HepG2 (cell line): ENCODE measurements at regions not wholly inside any gene's neighbourhood (a gene's known extent, or its start where the extent isn't known, plus 50 kb on each side); places are given as distances from the start of the nearest gene placed in this dataset.

ENCODE experiments used
- ATAC-seq: fragments of 200-7000 bp; cut with Tn5 transposase; 3 replicates; pipeline ENCODE4 v1.9.1; 2020; ENCODE audit warnings: mild to moderate bottlenecking, moderate library complexity
- BruUV-seq: library from RNA; stranded (reverse); fragments of 400-500 nt; replicated peaks from 2 replicates; lab custom pipeline; 2021; lab: Mats Ljungman, UMichigan
- CTCF ChIA-PET: fragments of 300-600 bp; formaldehyde crosslinking; extraction: SDS; loops from one replicate; lab custom pipeline; 2021; ENCODE audit warnings: low total read pairs, inconsistent platforms, low intra/inter-chr PET ratio; lab: Yijun Ruan, JAX
- POLR2A ChIA-PET: fragments of 350-600 bp; sonication (Branson Sonifier 250); formaldehyde crosslinking; loops from one replicate; lab custom pipeline; 2020; ENCODE audit warnings: antibody characterized with exemption, inconsistent platforms; lab: Yijun Ruan, JAX
- DNase-seq: peaks from one replicate; pipeline ENCODE4 v3.0.0-alpha.2; 2015; ENCODE audit warnings: low spot score
- FAIRE-seq: peaks from 3 replicates; lab custom pipeline; 2011; peaks lifted over from hg19 to GRCh38; lab: Jason Lieb, UNC
- H2AFZ ChIP-seq: one replicate; pipeline ENCODE4 v1.6.1; 2011; ENCODE audit warnings: low read length, inconsistent platforms
- H3K27ac ChIP-seq: fragments of 300-600 bp; 3 replicates; pipeline ENCODE4 v1.8.0; 2011; ENCODE audit warnings: mixed run types, mild to moderate bottlenecking, mixed read lengths, low read length, inconsistent platforms; ENCODE audit not compliant: insufficient read depth; ENCODE audit errors: extremely low read length
- H3K27me3 ChIP-seq, 2 experiments: fragments of 200-600 bp in 1 of 2; 2 replicates in 1 of 2; 3 replicates in 1 of 2; pipeline versions ENCODE4 v1.6.0 to v1.8.0; 2011; ENCODE audit warnings: low read length in 2 of 2, mild to moderate bottlenecking in 2 of 2, moderate library complexity in 2 of 2, inconsistent platforms in 1 of 2; ENCODE audit not compliant: insufficient read depth in 2 of 2, control insufficient read depth in 1 of 2
- H3K36me3 ChIP-seq, 2 experiments: fragments of 200-600 bp in 1 of 2; replicated peaks in 1 of 2; 2 replicates in 1 of 2; 3 replicates in 1 of 2; pipeline versions ENCODE4 v1.5.1 to v1.8.0; 2011; ENCODE audit warnings: low read length in 2 of 2, inconsistent platforms in 1 of 2; ENCODE audit not compliant: insufficient read depth in 2 of 2, control insufficient read depth in 1 of 2
- H3K4me1 ChIP-seq: 2 replicates; pipeline ENCODE4 v1.5.1; 2012; ENCODE audit warnings: low read length, inconsistent platforms; ENCODE audit not compliant: insufficient read depth
- H3K4me2 ChIP-seq: 2 replicates; pipeline ENCODE4 v1.6.0; 2011; ENCODE audit warnings: low read depth, low read length, inconsistent platforms
- H3K4me3 ChIP-seq, 3 experiments: fragments of 200-600 bp in 1 of 3; sonication (generic), shearing (Covaris generic) in 1 of 3; replicated peaks in 1 of 3; 2 replicates each; pipeline ENCODE4 v1.5.1; 2011 to 2016; ENCODE audit warnings: low read length in 3 of 3, inconsistent platforms in 2 of 3, low read depth in 2 of 3, mild to moderate bottlenecking in 2 of 3, control low read depth in 1 of 3, mixed read lengths in 1 of 3; ENCODE audit not compliant: insufficient read depth in 1 of 3
- H3K79me2 ChIP-seq: one replicate; pipeline ENCODE4 v1.6.1; 2011; ENCODE audit warnings: low read length, inconsistent platforms; ENCODE audit not compliant: insufficient read depth
- H3K9ac ChIP-seq: 2 replicates; pipeline ENCODE4 v1.6.0; 2011; ENCODE audit warnings: mild to moderate bottlenecking, low read depth, low read length, inconsistent platforms; ENCODE audit not compliant: insufficient read depth
- H3K9me3 ChIP-seq: 2 replicates; pipeline ENCODE4 v1.5.1; 2012; ENCODE audit warnings: mild to moderate bottlenecking, low read length
- H4K20me1 ChIP-seq: 2 replicates; pipeline ENCODE4 v1.6.0; 2011; ENCODE audit warnings: inconsistent platforms, mild to moderate bottlenecking, low read length, moderate library complexity; ENCODE audit not compliant: insufficient read depth
- ARNTL ChIP-seq: sonication (generic); formaldehyde crosslinking; IDR thresholded peaks from 2 replicates; pipeline ENCODE4 v1.4.0; 2020; ENCODE audit warnings: mild to moderate bottlenecking, missing genetic modification reagents
- CBX5 ChIP-seq: sonication (generic); formaldehyde crosslinking; IDR thresholded peaks from 2 replicates; pipeline ENCODE4 v1.4.0; 2020; ENCODE audit warnings: missing genetic modification reagents, borderline replicate concordance
- FOXM1 ChIP-seq: sonication (generic); formaldehyde crosslinking; IDR thresholded peaks from 2 replicates; pipeline ENCODE4 v1.5.0; 2020; ENCODE audit warnings: missing genetic modification reagents
- FOXO1 ChIP-seq: sonication (generic); formaldehyde crosslinking; IDR thresholded peaks from 2 replicates; pipeline ENCODE4 v1.4.0; 2020; ENCODE audit warnings: missing genetic modification reagents
- KDM5B ChIP-seq: sonication (generic); formaldehyde crosslinking; IDR thresholded peaks from 2 replicates; pipeline ENCODE4 v1.4.0; 2020; ENCODE audit warnings: missing genetic modification reagents, mild to moderate bottlenecking, borderline replicate concordance
- MIER3 ChIP-seq: IDR thresholded peaks from 2 replicates; pipeline ENCODE4 v1.6.1; 2016; ENCODE audit warnings: missing compliant biosample characterization, borderline replicate concordance
- MTA1 ChIP-seq: sonication (generic); formaldehyde crosslinking; IDR thresholded peaks from 2 replicates; pipeline ENCODE4 v1.4.0; 2020; ENCODE audit warnings: missing genetic modification reagents, mild to moderate bottlenecking, borderline replicate concordance
- MYNN ChIP-seq: sonication (generic); formaldehyde crosslinking; IDR thresholded peaks from 2 replicates; pipeline ENCODE4 v1.4.0; 2020; ENCODE audit warnings: mild to moderate bottlenecking, low read depth, missing genetic modification reagents
- MZF1 ChIP-seq: sonication (generic); formaldehyde crosslinking; IDR thresholded peaks from 2 replicates; pipeline ENCODE4 v1.8.1; 2023; ENCODE audit warnings: mild to moderate bottlenecking, missing genetic modification reagents, borderline replicate concordance
- SP4 ChIP-seq: sonication (generic); formaldehyde crosslinking; IDR thresholded peaks from 2 replicates; pipeline ENCODE4 v1.8.1; 2023; ENCODE audit warnings: mild to moderate bottlenecking, missing genetic modification reagents
- ZNF17 ChIP-seq: sonication (generic); formaldehyde crosslinking; IDR thresholded peaks from 2 replicates; pipeline ENCODE4 v1.5.0; 2020; ENCODE audit warnings: mild to moderate bottlenecking, missing genetic modification reagents
- ZNF232 ChIP-seq: sonication (generic); formaldehyde crosslinking; IDR thresholded peaks from 2 replicates; pipeline ENCODE4 v1.4.0; 2020; ENCODE audit warnings: missing genetic modification reagents, borderline replicate concordance
- ZSCAN25 ChIP-seq: sonication (generic); formaldehyde crosslinking; IDR thresholded peaks from 2 replicates; pipeline ENCODE4 v1.8.0; 2022; ENCODE audit warnings: mild to moderate bottlenecking, missing genetic modification reagents
- WGBS: methylation state at CpG from one replicate; pipeline ENCODE4 v1.1.6; 2017; ENCODE audit warnings: low lambda C conversion rate; 5-methylcytosine and 5-hydroxymethylcytosine counted together
- in situ Hi-C: cut with HindIII; loops from 2 replicates; pipeline ENCODE4 v1.10.0; 2017; ENCODE audit warnings: low pct_unique_long_range_greater_than_20kb; ENCODE audit not compliant: extremely low pct_ligation_motif_present
- intact Hi-C: fragments of 100-400 bp; cut with micrococcal nuclease; formaldehyde crosslinking; loops from one replicate; pipeline ENCODE4 v1.10.0; 2022; ENCODE audit not compliant: unreplicated experiment
- TF ChIP-seq, protein P1 (sequence below): IDR thresholded peaks from 2 replicates; pipeline ENCODE4 v1.6.1; 2016; ENCODE audit warnings: missing biosample characterization, missing genetic modification reagents, low read depth
- TF ChIP-seq, protein P2 (sequence below): IDR thresholded peaks from 2 replicates; pipeline ENCODE4 v1.6.1; 2016; ENCODE audit warnings: missing genetic modification reagents, missing compliant biosample characterization
- TF ChIP-seq, protein P3 (sequence below): sonication (generic); formaldehyde crosslinking; IDR thresholded peaks from 2 replicates; pipeline ENCODE4 v1.4.0; 2020; ENCODE audit warnings: missing genetic modification reagents, mild to moderate bottlenecking, borderline replicate concordance

DNA sequence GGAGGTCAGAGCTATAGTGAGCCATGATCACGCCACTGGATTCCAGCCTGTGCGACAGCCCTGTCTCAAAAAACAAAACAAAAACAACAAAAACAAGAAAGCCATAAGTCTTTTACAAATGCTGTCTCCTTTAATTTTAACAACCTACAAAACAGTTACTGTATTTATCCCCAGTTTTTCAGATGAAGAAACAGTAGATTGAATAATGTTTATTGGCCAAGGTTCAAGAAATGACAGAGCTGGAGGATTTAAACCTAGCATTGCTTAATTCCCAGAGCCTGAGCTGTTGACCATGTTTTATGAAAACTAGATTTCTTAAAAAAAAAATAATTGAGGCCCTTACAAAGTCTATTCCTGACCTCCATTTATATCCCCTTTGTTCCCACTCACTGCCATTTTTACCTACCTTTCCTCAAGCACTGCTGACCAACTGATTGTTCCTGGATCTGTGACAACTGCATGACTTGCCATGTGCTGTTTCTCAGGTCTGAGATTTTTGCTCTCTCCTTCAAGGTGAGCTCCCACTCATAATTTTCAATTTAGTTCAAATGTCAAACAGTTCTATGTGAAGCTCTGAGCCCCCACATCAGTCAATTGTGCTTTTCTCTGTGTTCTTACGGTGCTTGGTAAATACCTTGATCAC, 140.8 kb downstream of the CHRM3 start (continued):
- no peak for TF ChIP-seq ZSCAN25 (CRISPR knock-in tag)

DNA sequence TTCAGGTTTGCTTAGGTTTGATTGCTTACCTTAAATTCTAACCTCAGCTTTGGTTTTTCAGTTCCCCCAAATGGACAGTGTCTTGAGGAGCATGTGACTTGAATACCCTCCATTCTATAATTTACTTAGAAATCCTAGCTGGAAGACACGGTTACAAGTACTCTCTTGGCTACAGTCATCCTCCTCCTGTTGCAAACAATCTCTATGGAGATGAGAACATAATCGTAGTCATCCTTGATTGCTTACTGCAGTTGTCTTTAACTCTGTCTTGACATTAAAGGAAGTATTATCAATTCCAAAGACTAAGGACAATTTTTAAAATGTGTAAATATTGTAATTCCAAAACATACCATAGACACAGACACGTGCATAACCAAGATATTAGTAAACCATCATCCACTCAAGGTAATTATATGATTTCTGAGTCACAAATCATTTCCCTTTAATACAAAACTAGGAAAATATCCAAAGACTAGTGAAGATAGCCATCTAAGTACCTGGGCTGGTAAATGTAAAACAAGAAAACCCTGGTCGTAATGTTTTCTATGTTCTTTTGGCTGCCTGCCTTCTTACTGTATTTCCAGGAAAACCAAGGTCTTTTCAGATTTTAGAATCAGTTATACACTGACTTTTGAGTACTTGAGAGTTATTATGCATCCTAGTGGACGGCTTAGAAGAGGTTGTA, 149.9 kb downstream of the CHRM3 start:
- H3K36me3 ChIP-seq, result no peaks in the 10 kb centered on the region
- intact Hi-C loops, result no loop called here
- ChIA-PET POLR2A (no interaction called here), CTCF (no interaction called here)
- no TSS peak for BruUV-seq
- TF ChIP-seq, protein P1, sequence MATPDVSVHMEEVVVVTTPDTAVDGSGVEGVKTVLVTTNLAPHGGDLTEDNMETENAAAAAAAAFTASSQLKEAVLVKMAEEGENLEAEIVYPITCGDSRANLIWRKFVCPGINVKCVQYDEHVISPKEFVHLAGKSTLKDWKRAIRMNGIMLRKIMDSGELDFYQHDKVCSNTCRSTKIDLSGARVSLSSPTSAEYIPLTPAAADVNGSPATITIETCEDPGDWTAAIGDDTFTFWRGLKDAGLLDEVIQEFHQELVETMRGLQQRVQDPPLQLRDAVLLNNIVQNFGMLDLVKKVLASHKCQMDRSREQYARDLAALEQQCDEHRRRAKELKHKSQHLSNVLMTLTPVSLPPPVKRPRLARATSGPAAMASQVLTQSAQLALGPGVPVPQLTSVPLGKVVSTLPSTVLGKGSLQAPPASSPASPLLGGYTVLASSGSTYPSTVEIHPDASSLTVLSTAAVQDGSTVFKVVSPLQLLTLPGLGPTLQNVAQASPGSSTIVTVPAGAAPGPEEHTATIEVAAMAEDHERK, result no peak
- TF ChIP-seq MTA1 (CRISPR knock-in tag), result no peak
- no peak for TF ChIP-seq KDM5B (CRISPR knock-in tag)
- TF ChIP-seq MYNN (CRISPR knock-in tag), result no peak
- TF ChIP-seq, protein P2, sequence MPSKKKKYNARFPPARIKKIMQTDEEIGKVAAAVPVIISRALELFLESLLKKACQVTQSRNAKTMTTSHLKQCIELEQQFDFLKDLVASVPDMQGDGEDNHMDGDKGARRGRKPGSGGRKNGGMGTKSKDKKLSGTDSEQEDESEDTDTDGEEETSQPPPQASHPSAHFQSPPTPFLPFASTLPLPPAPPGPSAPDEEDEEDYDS (CRISPR knock-in tag), result no peak
- TF ChIP-seq ZNF232 (CRISPR knock-in tag), result no peak
- TF ChIP-seq MZF1 (CRISPR knock-in tag), result no peak
- no peak for TF ChIP-seq ZNF17 (CRISPR knock-in tag)
- no peak for TF ChIP-seq CBX5 (CRISPR knock-in tag)
- TF ChIP-seq, protein P3, sequence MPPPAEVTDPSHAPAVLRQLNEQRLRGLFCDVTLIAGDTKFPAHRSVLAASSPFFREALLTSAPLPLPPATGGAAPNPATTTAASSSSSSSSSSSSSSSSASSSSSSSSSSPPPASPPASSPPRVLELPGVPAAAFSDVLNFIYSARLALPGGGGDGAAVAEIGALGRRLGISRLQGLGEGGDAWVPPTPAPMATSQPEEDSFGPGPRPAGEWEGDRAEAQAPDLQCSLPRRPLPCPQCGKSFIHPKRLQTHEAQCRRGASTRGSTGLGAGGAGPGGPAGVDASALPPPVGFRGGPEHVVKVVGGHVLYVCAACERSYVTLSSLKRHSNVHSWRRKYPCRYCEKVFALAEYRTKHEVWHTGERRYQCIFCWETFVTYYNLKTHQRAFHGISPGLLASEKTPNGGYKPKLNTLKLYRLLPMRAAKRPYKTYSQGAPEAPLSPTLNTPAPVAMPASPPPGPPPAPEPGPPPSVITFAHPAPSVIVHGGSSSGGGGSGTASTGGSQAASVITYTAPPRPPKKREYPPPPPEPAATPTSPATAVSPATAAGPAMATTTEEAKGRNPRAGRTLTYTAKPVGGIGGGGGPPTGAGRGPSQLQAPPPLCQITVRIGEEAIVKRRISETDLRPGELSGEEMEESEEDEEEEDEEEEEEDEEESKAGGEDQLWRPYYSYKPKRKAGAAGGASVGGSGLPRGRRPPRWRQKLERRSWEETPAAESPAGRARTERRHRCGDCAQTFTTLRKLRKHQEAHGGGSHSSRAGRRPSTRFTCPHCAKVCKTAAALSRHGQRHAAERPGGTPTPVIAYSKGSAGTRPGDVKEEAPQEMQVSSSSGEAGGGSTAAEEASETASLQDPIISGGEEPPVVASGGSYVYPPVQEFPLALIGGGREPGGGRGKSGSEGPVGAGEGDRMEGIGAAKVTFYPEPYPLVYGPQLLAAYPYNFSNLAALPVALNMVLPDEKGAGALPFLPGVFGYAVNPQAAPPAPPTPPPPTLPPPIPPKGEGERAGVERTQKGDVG, result no peak
- TF ChIP-seq ARNTL (CRISPR knock-in tag), result no peak
- no peak for TF ChIP-seq FOXO1
- no peak for TF ChIP-seq SP4 (CRISPR knock-in tag)
- no peak for TF ChIP-seq MIER3 (CRISPR knock-in tag)
- no peak for TF ChIP-seq FOXM1 (CRISPR knock-in tag)
- ATAC-seq (no peak), DNase-seq (no peak), FAIRE-seq (no peak)
- no peaks in the 10 kb centered on the region for H4K20me1 ChIP-seq
- H3K4me1 ChIP-seq, result no peaks in the 10 kb centered on the region
- peaks cover 69% of the 10 kb centered on the region for H3K9me3 ChIP-seq
- no peak overlapping the region for H3K4me3 ChIP-seq
- no peak overlapping the region for H3K9ac ChIP-seq
- under 1% methylated on average over 5 of the region's 5 CpGs for WGBS
- no peaks in the 10 kb centered on the region for H3K27me3 ChIP-seq
- no peak overlapping the region for H3K27ac ChIP-seq
- H3K79me2 ChIP-seq, result no peaks in the 10 kb centered on the region
- in situ Hi-C loops, result no loop called here
- no peak overlapping the region for H2AFZ ChIP-seq
- no peak overlapping the region for H3K4me2 ChIP-seq
